GM12878 (cell line): ENCODE measurements at regions not wholly inside any gene's neighbourhood (a gene's known extent, or its start where the extent isn't known, plus 50 kb on each side); places are given as distances from the start of the nearest gene placed in this dataset.

Experiments used
- ATAC-seq: fragments of 200-7000 bp; cut with Tn5 transposase; 3 replicates; pipeline ENCODE4 v1.9.1; 2020; ENCODE audit warnings: mild to moderate bottlenecking, moderate library complexity
- BruUV-seq: library from RNA; stranded (reverse); fragments of 400-500 nt; replicated peaks from 2 replicates; lab custom pipeline; 2021; lab: Mats Ljungman, UMichigan
- CTCF ChIA-PET: fragments of 300-600 bp; sonication (Branson Sonifier 250); formaldehyde crosslinking; extraction: SDS; loops from one replicate; lab custom pipeline; 2021; ENCODE audit warnings: inconsistent platforms; lab: Yijun Ruan, JAX
- POLR2A ChIA-PET: fragments of 350-600 bp; formaldehyde crosslinking; extraction: SDS; loops from one replicate; lab custom pipeline; 2021; ENCODE audit warnings: inconsistent platforms; lab: Charles Lee
- RAD21 ChIA-PET: fragments of 300-600 bp; sonication (Branson Sonifier 250); formaldehyde crosslinking; loops from one replicate; lab custom pipeline; 2023; ENCODE audit warnings: antibody characterized with exemption; ENCODE audit not compliant: unreplicated experiment; lab: Charles Lee
- SMC1A ChIA-PET: fragments of 300-600 bp; sonication (Branson Sonifier 250); formaldehyde crosslinking; loops from one replicate; lab custom pipeline; 2023; ENCODE audit not compliant: unreplicated experiment, uncharacterized antibody; lab: Charles Lee
- DNase-seq: peaks from one replicate; pipeline ENCODE4 v3.0.0-alpha.2; 2011; ENCODE audit warnings: low read depth, low spot score
- FAIRE-seq: peaks from 3 replicates; lab custom pipeline; 2011; peaks lifted over from hg19 to GRCh38; lab: Jason Lieb, UNC
- H2AFZ ChIP-seq: 2 replicates; pipeline ENCODE4 v1.6.0; 2011; ENCODE audit warnings: low read depth, low read length, control low read depth; ENCODE audit not compliant: control insufficient read depth
- H3K27ac ChIP-seq: 2 replicates; pipeline ENCODE4 v1.5.1; 2011; ENCODE audit warnings: control low read depth; ENCODE audit not compliant: control insufficient read depth, insufficient read depth
- H3K27me3 ChIP-seq, 2 experiments: replicated peaks in 1 of 2; 2 replicates each; pipeline versions ENCODE4 v1.6.0 to v1.6.1; 2011; ENCODE audit warnings: low read length in 1 of 2; ENCODE audit not compliant: control insufficient read depth in 2 of 2, insufficient read depth in 2 of 2
- H3K36me3 ChIP-seq, 2 experiments: 2 replicates each; pipeline ENCODE4 v1.5.1; 2011; ENCODE audit warnings: low read length in 1 of 2; ENCODE audit not compliant: control insufficient read depth in 2 of 2, insufficient read depth in 2 of 2
- H3K4me1 ChIP-seq: 2 replicates; pipeline ENCODE4 v1.6.1; 2011; ENCODE audit warnings: mild to moderate bottlenecking, low read length, moderate library complexity, mixed read lengths; ENCODE audit not compliant: control insufficient read depth, insufficient read depth
- H3K4me2 ChIP-seq: 2 replicates; pipeline ENCODE4 v1.6.0; 2011; ENCODE audit warnings: control low read depth; ENCODE audit not compliant: control insufficient read depth, insufficient read depth
- H3K4me3 ChIP-seq: fragments of 200-600 bp; sonication (generic); 2 replicates; pipeline ENCODE4 v1.5.1; 2016
- H3K79me2 ChIP-seq: 2 replicates; pipeline ENCODE4 v1.6.0; 2011; ENCODE audit warnings: low read length; ENCODE audit not compliant: control insufficient read depth, insufficient read depth
- H3K9ac ChIP-seq: 2 replicates; pipeline ENCODE4 v1.8.0; 2011; ENCODE audit warnings: low read length, control low read depth, mixed read lengths; ENCODE audit not compliant: control insufficient read depth, insufficient read depth
- H3K9me3 ChIP-seq: replicated peaks from 3 replicates; pipeline ENCODE4 v1.5.1; 2011; ENCODE audit warnings: mild to moderate bottlenecking, low read length; ENCODE audit not compliant: control insufficient read depth, insufficient read depth
- H4K20me1 ChIP-seq: 2 replicates; pipeline ENCODE4 v1.6.0; 2011; ENCODE audit not compliant: control insufficient read depth, insufficient read depth
- FOXK2 ChIP-seq: fragments of 450-650 bp; IDR thresholded peaks from 2 replicates; pipeline ENCODE4 v1.6.1; 2017; ENCODE audit warnings: mild to moderate bottlenecking, moderate library complexity
- MTA2 ChIP-seq: fragments of 450-650 bp; IDR thresholded peaks from 2 replicates; pipeline ENCODE4 v1.6.1; 2016; ENCODE audit warnings: low read depth, mild to moderate bottlenecking, moderate library complexity
- PRDM15 ChIP-seq: fragments of 450-650 bp; formaldehyde crosslinking; IDR thresholded peaks from 2 replicates; pipeline ENCODE4 v1.4.0; 2020; ENCODE audit warnings: mild to moderate bottlenecking, moderate library complexity
- ZNF274 ChIP-seq: IDR thresholded peaks from one replicate; pipeline ENCODE4 v1.8.0; 2011; ENCODE audit not compliant: insufficient read length, insufficient read depth
- WGBS: methylation state at CpG from one replicate; pipeline ENCODE4 v1.1.6; 2016; ENCODE audit warnings: low lambda C conversion rate; ENCODE audit not compliant: insufficient replicate concordance, insufficient coverage; ENCODE audit errors: missing lambda C conversion rate; 5-methylcytosine and 5-hydroxymethylcytosine counted together
- in situ Hi-C: fragments of 300-500 bp; cut with MboI; formaldehyde crosslinking; loops from 9 replicates; pipeline ENCODE4 v1.14.3; 2018; ENCODE audit warnings: mixed read lengths
- intact Hi-C: fragments of 100-400 bp; cut with micrococcal nuclease; formaldehyde crosslinking; loops from one replicate; pipeline ENCODE4 v1.14.2; 2022; ENCODE audit not compliant: unreplicated experiment
- TF ChIP-seq, protein P1 (sequence below): IDR thresholded peaks from 2 replicates; pipeline ENCODE4 v1.6.1; 2011; ENCODE audit warnings: low read depth, mild to moderate bottlenecking, low read length, moderate library complexity, borderline replicate concordance; ENCODE audit errors: extremely low read depth
- TF ChIP-seq, protein P2 (sequence below): fragments of 450-650 bp; IDR thresholded peaks from 2 replicates; pipeline ENCODE4 v1.6.1; 2017; ENCODE audit warnings: mild to moderate bottlenecking, moderate library complexity

DNA sequence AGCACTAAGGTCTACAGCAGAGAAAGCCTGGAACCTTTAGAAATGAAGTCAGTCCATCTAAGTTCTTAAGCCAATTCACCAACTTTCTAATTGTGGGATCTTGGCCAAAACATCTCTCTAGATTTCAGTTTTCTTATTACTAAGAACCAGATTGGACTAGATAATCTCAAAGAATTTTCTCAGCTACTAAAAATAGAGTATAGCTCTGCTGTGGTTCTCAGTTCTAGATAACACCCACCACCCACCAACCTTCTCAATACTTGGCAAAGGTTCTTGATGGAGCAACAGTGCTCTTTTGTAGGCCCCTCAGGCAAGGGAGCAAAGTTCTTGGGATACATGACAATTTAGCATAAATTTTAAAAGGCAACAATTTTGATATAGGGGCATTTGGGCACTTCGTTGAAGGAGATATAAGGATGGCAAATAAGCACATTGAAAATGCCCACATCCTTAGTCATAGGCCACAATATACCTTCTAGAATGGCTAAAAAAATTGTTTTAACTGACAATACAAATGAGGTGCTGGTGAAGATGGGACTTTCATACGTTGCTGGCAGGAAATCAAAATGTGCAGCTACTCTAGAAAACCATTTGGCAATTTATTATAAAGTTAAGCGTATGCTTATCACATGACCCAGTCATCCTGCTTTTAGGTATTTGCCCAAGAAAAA, 74.4 kb upstream of the TMEM132E start:
- CTCF ChIA-PET, result interaction anchor here (1.3 kb wide), 1 partner anchor 39 kb away, joined by 3 read pairs; no protein-coding TSS in a partner anchor
- TF ChIP-seq ZNF274 (no peak), PRDM15 (CRISPR knock-in tag) (no peak), FOXK2 (no peak), MTA2 (no peak)
- TF ChIP-seq, protein P1, sequence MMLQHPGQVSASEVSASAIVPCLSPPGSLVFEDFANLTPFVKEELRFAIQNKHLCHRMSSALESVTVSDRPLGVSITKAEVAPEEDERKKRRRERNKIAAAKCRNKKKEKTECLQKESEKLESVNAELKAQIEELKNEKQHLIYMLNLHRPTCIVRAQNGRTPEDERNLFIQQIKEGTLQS, result no peak
- TF ChIP-seq, protein P2, sequence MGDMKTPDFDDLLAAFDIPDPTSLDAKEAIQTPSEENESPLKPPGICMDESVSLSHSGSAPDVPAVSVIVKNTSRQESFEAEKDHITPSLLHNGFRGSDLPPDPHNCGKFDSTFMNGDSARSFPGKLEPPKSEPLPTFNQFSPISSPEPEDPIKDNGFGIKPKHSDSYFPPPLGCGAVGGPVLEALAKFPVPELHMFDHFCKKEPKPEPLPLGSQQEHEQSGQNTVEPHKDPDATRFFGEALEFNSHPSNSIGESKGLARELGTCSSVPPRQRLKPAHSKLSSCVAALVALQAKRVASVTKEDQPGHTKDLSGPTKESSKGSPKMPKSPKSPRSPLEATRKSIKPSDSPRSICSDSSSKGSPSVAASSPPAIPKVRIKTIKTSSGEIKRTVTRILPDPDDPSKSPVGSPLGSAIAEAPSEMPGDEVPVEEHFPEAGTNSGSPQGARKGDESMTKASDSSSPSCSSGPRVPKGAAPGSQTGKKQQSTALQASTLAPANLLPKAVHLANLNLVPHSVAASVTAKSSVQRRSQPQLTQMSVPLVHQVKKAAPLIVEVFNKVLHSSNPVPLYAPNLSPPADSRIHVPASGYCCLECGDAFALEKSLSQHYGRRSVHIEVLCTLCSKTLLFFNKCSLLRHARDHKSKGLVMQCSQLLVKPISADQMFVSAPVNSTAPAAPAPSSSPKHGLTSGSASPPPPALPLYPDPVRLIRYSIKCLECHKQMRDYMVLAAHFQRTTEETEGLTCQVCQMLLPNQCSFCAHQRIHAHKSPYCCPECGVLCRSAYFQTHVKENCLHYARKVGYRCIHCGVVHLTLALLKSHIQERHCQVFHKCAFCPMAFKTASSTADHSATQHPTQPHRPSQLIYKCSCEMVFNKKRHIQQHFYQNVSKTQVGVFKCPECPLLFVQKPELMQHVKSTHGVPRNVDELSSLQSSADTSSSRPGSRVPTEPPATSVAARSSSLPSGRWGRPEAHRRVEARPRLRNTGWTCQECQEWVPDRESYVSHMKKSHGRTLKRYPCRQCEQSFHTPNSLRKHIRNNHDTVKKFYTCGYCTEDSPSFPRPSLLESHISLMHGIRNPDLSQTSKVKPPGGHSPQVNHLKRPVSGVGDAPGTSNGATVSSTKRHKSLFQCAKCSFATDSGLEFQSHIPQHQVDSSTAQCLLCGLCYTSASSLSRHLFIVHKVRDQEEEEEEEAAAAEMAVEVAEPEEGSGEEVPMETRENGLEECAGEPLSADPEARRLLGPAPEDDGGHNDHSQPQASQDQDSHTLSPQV, result no peak
- Histone ChIP-seq H3K9ac (no peak overlapping the region), H3K36me3 (no peaks in the 10 kb centered on the region), H3K27ac (no peak overlapping the region), H3K4me1 (peaks cover 9% of the 10 kb centered on the region), H2AFZ (no peak overlapping the region), H3K4me3 (no peak overlapping the region), H3K79me2 (no peaks in the 10 kb centered on the region), H4K20me1 (no peaks in the 10 kb centered on the region), H3K9me3 (no peaks in the 10 kb centered on the region), H3K4me2 (0 out of 2 replicates have a peak overlapping the region, but pooled peaks have one; percentile 15), H3K27me3 (no peaks in the 10 kb centered on the region; a peak in 1 of 4 replicates)
- in situ Hi-C loops, result no loop called here
- DNase-seq (no peak), FAIRE-seq (no peak), ATAC-seq (no peak)
- SMC1A ChIA-PET, result no interaction called here
- WGBS, result 17% methylated on average over 3 of the region's 3 CpGs
- RAD21 ChIA-PET, result no interaction called here
- POLR2A ChIA-PET, result no interaction called here
- intact Hi-C loops, result no loop called here
- BruUV-seq, result no TSS peak
